ENCODE measurements at regions not wholly inside any gene's neighbourhood (a gene's known extent, or its start where the extent isn't known, plus 50 kb on each side); places are given as distances from the start of the nearest gene placed in this dataset.

DNA sequence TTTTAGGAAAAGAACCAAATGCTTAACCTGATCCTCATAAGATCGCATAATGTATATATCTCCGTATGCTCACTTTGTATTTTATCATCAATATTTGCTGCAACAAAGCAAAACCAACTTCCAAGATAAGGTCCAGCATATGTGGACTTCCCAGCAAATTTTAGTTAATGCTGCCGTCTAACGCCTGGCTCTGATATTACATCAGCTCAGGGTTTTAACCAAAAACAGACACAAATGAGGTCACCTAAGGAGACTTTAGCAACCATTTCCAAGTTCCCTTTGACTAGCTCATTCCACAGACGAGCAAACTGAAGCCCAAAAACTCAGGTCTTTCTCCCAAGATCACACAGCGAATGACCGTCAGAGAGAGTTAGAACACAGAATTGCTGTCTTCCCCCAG lies 59.4 kb upstream of the UCN3 start:
- Histone ChIP-seq H3K4me2 (ENCODE audit: low read length) (no peak overlapping the region), H3K9me3 (ENCODE audit: insufficient read depth, low read length) (no peaks in the 10 kb centered on the region), H3K79me2 (ENCODE audit: low read length) (no peaks in the 10 kb centered on the region), H2AFZ (ENCODE audit: low read depth, low read length) (no peak overlapping the region), H3K27me3 (ENCODE audit: low read depth, low read length) (peaks cover 6% of the 10 kb centered on the region; the same call in 1 of the 2 replicates), H3K4me3 (ENCODE audit: low read length) (no peak overlapping the region), H3K9ac (ENCODE audit: low read length) (no peak overlapping the region), H4K20me1 (ENCODE audit: insufficient read depth, low read length) (no peaks in the 10 kb centered on the region), H3K4me1 (ENCODE audit: low read length) (no peaks in the 10 kb centered on the region), H3K27ac (ENCODE audit: low read length) (no peak overlapping the region), H3K36me3 (replicated peaks; ENCODE audit: low read depth, low read length) (no peaks in the 10 kb centered on the region)
- TF ChIP-seq, protein P1, sequence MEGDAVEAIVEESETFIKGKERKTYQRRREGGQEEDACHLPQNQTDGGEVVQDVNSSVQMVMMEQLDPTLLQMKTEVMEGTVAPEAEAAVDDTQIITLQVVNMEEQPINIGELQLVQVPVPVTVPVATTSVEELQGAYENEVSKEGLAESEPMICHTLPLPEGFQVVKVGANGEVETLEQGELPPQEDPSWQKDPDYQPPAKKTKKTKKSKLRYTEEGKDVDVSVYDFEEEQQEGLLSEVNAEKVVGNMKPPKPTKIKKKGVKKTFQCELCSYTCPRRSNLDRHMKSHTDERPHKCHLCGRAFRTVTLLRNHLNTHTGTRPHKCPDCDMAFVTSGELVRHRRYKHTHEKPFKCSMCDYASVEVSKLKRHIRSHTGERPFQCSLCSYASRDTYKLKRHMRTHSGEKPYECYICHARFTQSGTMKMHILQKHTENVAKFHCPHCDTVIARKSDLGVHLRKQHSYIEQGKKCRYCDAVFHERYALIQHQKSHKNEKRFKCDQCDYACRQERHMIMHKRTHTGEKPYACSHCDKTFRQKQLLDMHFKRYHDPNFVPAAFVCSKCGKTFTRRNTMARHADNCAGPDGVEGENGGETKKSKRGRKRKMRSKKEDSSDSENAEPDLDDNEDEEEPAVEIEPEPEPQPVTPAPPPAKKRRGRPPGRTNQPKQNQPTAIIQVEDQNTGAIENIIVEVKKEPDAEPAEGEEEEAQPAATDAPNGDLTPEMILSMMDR (IDR thresholded peaks at IDR 0.05; ENCODE audit: low read depth, low read length): no peak
- TF ChIP-seq EZH2phosphoT487 (IDR thresholded peaks at IDR 0.05; ENCODE audit: low read depth): no peak

DNA sequence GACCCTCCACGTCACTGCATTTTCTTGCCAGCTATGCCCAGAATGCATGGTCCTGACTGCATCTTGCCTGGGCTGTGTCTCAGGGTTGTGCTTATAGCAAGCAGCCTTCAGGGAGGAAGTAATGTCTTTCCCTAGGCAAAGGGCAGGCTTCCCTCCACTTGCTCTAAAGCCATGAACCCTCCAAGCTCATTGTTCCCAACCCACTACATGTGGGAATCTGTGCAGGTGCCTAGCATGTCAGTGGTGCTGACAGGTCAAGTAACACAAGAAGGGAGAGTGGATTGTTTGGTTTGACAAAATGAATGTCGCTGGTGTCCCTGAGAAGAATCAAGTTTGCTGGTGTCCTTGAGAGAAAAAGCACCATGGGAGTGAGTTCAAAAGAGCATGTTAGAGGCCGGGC lies 53.9 kb upstream of the UCN3 start:
- Histone ChIP-seq H3K4me3 (ENCODE audit: low read length) (no peak overlapping the region), H3K36me3 (replicated peaks; ENCODE audit: low read depth, low read length) (no peaks in the 10 kb centered on the region), H3K4me2 (ENCODE audit: low read length) (no peak overlapping the region), H3K9me3 (ENCODE audit: insufficient read depth, low read length) (no peaks in the 10 kb centered on the region), H3K9ac (ENCODE audit: low read length) (no peak overlapping the region), H3K4me1 (ENCODE audit: low read length) (no peaks in the 10 kb centered on the region), H4K20me1 (ENCODE audit: insufficient read depth, low read length) (no peaks in the 10 kb centered on the region), H3K27ac (ENCODE audit: low read length) (no peak overlapping the region), H3K27me3 (ENCODE audit: low read depth, low read length) (no peaks in the 10 kb centered on the region), H2AFZ (ENCODE audit: low read depth, low read length) (no peak overlapping the region), H3K79me2 (ENCODE audit: low read length) (no peaks in the 10 kb centered on the region)
- TF ChIP-seq, protein P1 (IDR thresholded peaks at IDR 0.05; ENCODE audit: low read depth, low read length): no peak
- TF ChIP-seq EZH2phosphoT487 (IDR thresholded peaks at IDR 0.05; ENCODE audit: low read depth): no peak

DNA sequence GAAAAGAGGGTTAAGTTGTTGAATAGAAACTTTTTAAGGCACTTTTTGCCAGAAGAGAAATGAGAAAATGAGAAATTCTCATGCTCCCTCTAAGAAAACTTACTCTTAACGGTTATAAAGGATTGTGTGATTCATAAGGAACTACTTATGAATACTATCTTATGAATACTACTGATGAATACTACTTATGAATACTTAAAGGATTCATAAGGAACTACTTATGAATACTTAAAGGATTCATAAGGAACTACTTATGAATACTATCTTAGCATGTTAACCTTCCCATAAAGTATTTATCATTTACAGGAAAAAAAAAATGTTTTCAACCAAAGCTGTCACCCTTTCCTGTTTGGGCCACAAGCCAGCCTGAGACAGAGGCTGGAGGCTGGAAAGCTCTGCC lies 53.1 kb upstream of the UCN3 start:
- Histone ChIP-seq H3K4me1 (ENCODE audit: low read length) (no peaks in the 10 kb centered on the region), H3K27ac (ENCODE audit: low read length) (no peak overlapping the region)
- TF ChIP-seq, protein P1 (IDR thresholded peaks at IDR 0.05; ENCODE audit: low read depth, low read length): no peak
- TF ChIP-seq EZH2phosphoT487 (IDR thresholded peaks at IDR 0.05; ENCODE audit: low read depth): no peak

DNA sequence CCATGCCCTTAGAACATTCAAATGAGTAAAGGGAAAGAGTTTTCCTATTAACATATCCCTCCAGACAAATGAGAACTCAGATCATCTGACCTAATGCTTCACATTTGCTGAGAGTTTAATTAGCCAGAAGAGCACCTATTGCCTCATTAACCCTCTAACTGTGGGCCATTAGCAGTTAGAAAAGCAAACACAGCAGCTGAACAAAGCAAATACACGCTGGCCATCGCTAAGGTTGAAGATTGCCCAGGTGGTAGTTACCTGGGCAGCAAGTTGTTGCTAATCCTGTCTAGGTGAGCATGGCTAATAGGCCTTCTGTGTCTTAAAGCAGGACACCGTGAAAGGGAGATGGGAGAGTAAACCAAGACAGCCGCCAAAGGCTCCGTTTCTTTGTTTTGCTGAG lies 49.9 kb upstream of the UCN3 start:
- no peak overlapping the region for H2AFZ ChIP-seq (ENCODE audit: low read depth, low read length)
- H3K79me2 ChIP-seq (ENCODE audit: low read length): no peaks in the 10 kb centered on the region
- H3K4me1 ChIP-seq (ENCODE audit: low read length): no peaks in the 10 kb centered on the region
- H3K9me3 ChIP-seq (ENCODE audit: insufficient read depth, low read length): no peaks in the 10 kb centered on the region
- H3K4me2 ChIP-seq (ENCODE audit: low read length): no peak overlapping the region
- no peaks in the 10 kb centered on the region for H4K20me1 ChIP-seq (ENCODE audit: insufficient read depth, low read length)
- H3K27ac ChIP-seq (ENCODE audit: low read length): no peak overlapping the region
- no peaks in the 10 kb centered on the region for H3K27me3 ChIP-seq (ENCODE audit: low read depth, low read length)
- H3K36me3 ChIP-seq (replicated peaks; ENCODE audit: low read depth, low read length): no peaks in the 10 kb centered on the region
- no peak overlapping the region for H3K4me3 ChIP-seq (ENCODE audit: low read length)
- no peak for TF ChIP-seq EZH2phosphoT487 (IDR thresholded peaks at IDR 0.05; ENCODE audit: low read depth)
- TF ChIP-seq, protein P1 (IDR thresholded peaks at IDR 0.05; ENCODE audit: low read depth, low read length): no peak
- H3K9ac ChIP-seq (ENCODE audit: low read length): no peak overlapping the region

More for the DNA sequence above, 53.1 kb upstream of the UCN3 start:
- Histone ChIP-seq H3K9ac (ENCODE audit: low read length) (no peak overlapping the region), H3K9me3 (ENCODE audit: insufficient read depth, low read length) (no peaks in the 10 kb centered on the region), H3K4me2 (ENCODE audit: low read length) (no peak overlapping the region), H3K79me2 (ENCODE audit: low read length) (no peaks in the 10 kb centered on the region), H3K4me3 (ENCODE audit: low read length) (no peak overlapping the region), H3K27me3 (ENCODE audit: low read depth, low read length) (no peaks in the 10 kb centered on the region), H3K36me3 (replicated peaks; ENCODE audit: low read depth, low read length) (no peaks in the 10 kb centered on the region), H2AFZ (ENCODE audit: low read depth, low read length) (no peak overlapping the region), H4K20me1 (ENCODE audit: insufficient read depth, low read length) (no peaks in the 10 kb centered on the region)

Measured in OCI-LY3 (cell line).